IMR-90 (cell line): ENCODE measurements at regions not wholly inside any gene's neighbourhood (a gene's known extent, or its start where the extent isn't known, plus 50 kb on each side); places are given as distances from the start of the nearest gene placed in this dataset.

ENCODE experiments used
- ATAC-seq: fragments of 200-7000 bp; cut with Tn5 transposase; 2 replicates; pipeline ENCODE4 v1.9.1; 2020; ENCODE audit warnings: low read depth, mild to moderate bottlenecking, moderate library complexity
- BruUV-seq: library from RNA; stranded (reverse); fragments of 400-500 nt; replicated peaks from 2 replicates; lab custom pipeline; 2021; lab: Mats Ljungman, UMichigan
- CTCF ChIA-PET: fragments of 300-600 bp; formaldehyde crosslinking; extraction: SDS; loops from one replicate; lab custom pipeline; 2021; ENCODE audit warnings: antibody characterized with exemption; lab: Yijun Ruan, JAX
- POLR2A ChIA-PET: fragments of 300-600 bp; sonication (Branson Sonifier 250); formaldehyde crosslinking; loops from one replicate; lab custom pipeline; 2022; ENCODE audit warnings: antibody characterized with exemption; ENCODE audit not compliant: unreplicated experiment; lab: Charles Lee
- DNase-seq: peaks from one replicate; pipeline ENCODE4 v3.0.0; 2013
- H2AFZ ChIP-seq: replicated peaks from 2 replicates; pipeline ENCODE3; 2013; ENCODE audit warnings: low read length, mild to moderate bottlenecking; ENCODE audit not compliant: poor library complexity
- H2AK5ac ChIP-seq: 2 replicates; pipeline ENCODE4 v1.6.1; 2013; ENCODE audit warnings: low read depth, low read length, inconsistent platforms
- H2AK9ac ChIP-seq: replicated peaks from 2 replicates; pipeline ENCODE3; 2013; ENCODE audit warnings: mild to moderate bottlenecking, low read depth, low read length, moderate library complexity; ENCODE audit not compliant: poor library complexity
- H2BK120ac ChIP-seq: 2 replicates; pipeline ENCODE4 v1.6.1; 2013; ENCODE audit warnings: low read depth, low read length, inconsistent platforms
- H2BK15ac ChIP-seq: 3 replicates; pipeline ENCODE4 v1.6.1; 2013; ENCODE audit warnings: low read depth, low read length, inconsistent platforms
- H2BK20ac ChIP-seq: 2 replicates; pipeline ENCODE4 v1.6.1; 2013; ENCODE audit warnings: low read depth, mild to moderate bottlenecking, inconsistent platforms, low read length, moderate library complexity
- H2BK5ac ChIP-seq: 2 replicates; pipeline ENCODE4 v1.6.1; 2013; ENCODE audit warnings: mild to moderate bottlenecking, low read depth, low read length, inconsistent platforms; ENCODE audit not compliant: poor library complexity, severe bottlenecking
- H3K14ac ChIP-seq: replicated peaks from 2 replicates; pipeline ENCODE4 v1.6.1; 2013; ENCODE audit warnings: low read depth, low read length, inconsistent platforms
- H3K18ac ChIP-seq: 2 replicates; pipeline ENCODE4 v1.6.1; 2013; ENCODE audit warnings: low read depth, low read length, control low read depth
- H3K23ac ChIP-seq: 2 replicates; pipeline ENCODE4 v1.6.1; 2013; ENCODE audit warnings: low read depth, low read length, inconsistent platforms
- H3K27ac ChIP-seq: 2 replicates; pipeline ENCODE4 v1.5.1; 2013; ENCODE audit warnings: mild to moderate bottlenecking, control low read depth, low read length; ENCODE audit not compliant: insufficient read depth
- H3K27me3 ChIP-seq: 2 replicates; pipeline ENCODE4 v1.6.1; 2013; ENCODE audit warnings: low read length; ENCODE audit not compliant: control insufficient read depth, insufficient read depth
- H3K36me3 ChIP-seq: 2 replicates; pipeline ENCODE4 v1.6.1; 2013; ENCODE audit warnings: low read length, mixed read lengths; ENCODE audit not compliant: control insufficient read depth, insufficient read depth
- H3K4ac ChIP-seq: 2 replicates; pipeline ENCODE4 v1.6.1; 2013; ENCODE audit warnings: low read depth, low read length, inconsistent platforms
- H3K4me1 ChIP-seq: 2 replicates; pipeline ENCODE4 v1.6.1; 2013; ENCODE audit warnings: low read length, mixed read lengths; ENCODE audit not compliant: control insufficient read depth, insufficient read depth
- H3K4me2 ChIP-seq: 2 replicates; pipeline ENCODE4 v1.6.1; 2013; ENCODE audit warnings: low read depth, mild to moderate bottlenecking, control low read depth, low read length, moderate library complexity
- H3K4me3 ChIP-seq: 2 replicates; pipeline ENCODE4 v1.5.1; 2013; ENCODE audit warnings: low read depth, mild to moderate bottlenecking, control low read depth, low read length, moderate library complexity; ENCODE audit not compliant: insufficient read depth
- H3K56ac ChIP-seq: 2 replicates; pipeline ENCODE4 v1.6.1; 2013; ENCODE audit warnings: low read length, inconsistent platforms; ENCODE audit not compliant: insufficient read depth; ENCODE audit errors: extremely low read depth
- H3K79me1 ChIP-seq, 2 experiments: 2 replicates each; pipeline ENCODE4 v1.6.1; 2013; ENCODE audit warnings: low read length in 2 of 2, inconsistent platforms in 1 of 2, low read depth in 1 of 2
- H3K9ac ChIP-seq: 2 replicates; pipeline ENCODE4 v1.6.1; 2013; ENCODE audit warnings: low read depth, low read length, control low read depth
- H3K9me1 ChIP-seq: 2 replicates; pipeline ENCODE4 v1.6.1; 2013; ENCODE audit warnings: low read length, inconsistent platforms; ENCODE audit not compliant: insufficient read depth
- H3K9me3 ChIP-seq: 2 replicates; pipeline ENCODE4 v1.6.1; 2013; ENCODE audit warnings: low read length; ENCODE audit not compliant: control insufficient read depth, insufficient read depth
- H4K20me1 ChIP-seq: 2 replicates; pipeline ENCODE4 v1.6.1; 2013; ENCODE audit warnings: low read length, inconsistent platforms; ENCODE audit not compliant: insufficient read depth
- H4K5ac ChIP-seq: 2 replicates; pipeline ENCODE4 v1.6.1; 2013; ENCODE audit warnings: mild to moderate bottlenecking, low read depth, low read length, control low read depth
- H4K8ac ChIP-seq, 2 experiments: 2 replicates each; pipeline ENCODE4 v1.6.1; 2013; ENCODE audit warnings: low read depth in 2 of 2, low read length in 2 of 2, control low read depth in 1 of 2, inconsistent platforms in 1 of 2
- H4K91ac ChIP-seq: 2 replicates; pipeline ENCODE4 v1.6.1; 2013; ENCODE audit warnings: low read depth, low read length, inconsistent platforms; ENCODE audit not compliant: insufficient read depth
- FOS ChIP-seq: fragments of 150-350 bp; IDR thresholded peaks from 2 replicates; pipeline ENCODE4 v1.6.1; 2016; ENCODE audit warnings: low read depth, low read length
- MXI1 ChIP-seq: IDR thresholded peaks from 2 replicates; pipeline ENCODE4 v1.6.1; 2012; ENCODE audit warnings: low read depth, mild to moderate bottlenecking, low read length, moderate library complexity, borderline replicate concordance
- NFE2L2 ChIP-seq: fragments of 150-350 bp; IDR thresholded peaks from 2 replicates; pipeline ENCODE4 v1.6.1; 2016; ENCODE audit warnings: low read depth, mild to moderate bottlenecking, low read length
- dilution Hi-C: fragments of 300-500 bp; cut with HindIII; formaldehyde crosslinking; loops from one replicate; pipeline ENCODE4 v1.14.3; 2018; ENCODE audit warnings: low sequenced_read_pairs; ENCODE audit not compliant: unreplicated experiment
- in situ Hi-C: fragments of 300-500 bp; cut with MboI; formaldehyde crosslinking; loops from 3 replicates; pipeline ENCODE4 v1.14.3; 2019; ENCODE audit warnings: low sequenced_read_pairs, inconsistent platforms, mixed read lengths
- intact Hi-C: fragments of 100-400 bp; cut with micrococcal nuclease; formaldehyde crosslinking; loops from 2 replicates; pipeline ENCODE4 v1.10.0; 2022

DNA sequence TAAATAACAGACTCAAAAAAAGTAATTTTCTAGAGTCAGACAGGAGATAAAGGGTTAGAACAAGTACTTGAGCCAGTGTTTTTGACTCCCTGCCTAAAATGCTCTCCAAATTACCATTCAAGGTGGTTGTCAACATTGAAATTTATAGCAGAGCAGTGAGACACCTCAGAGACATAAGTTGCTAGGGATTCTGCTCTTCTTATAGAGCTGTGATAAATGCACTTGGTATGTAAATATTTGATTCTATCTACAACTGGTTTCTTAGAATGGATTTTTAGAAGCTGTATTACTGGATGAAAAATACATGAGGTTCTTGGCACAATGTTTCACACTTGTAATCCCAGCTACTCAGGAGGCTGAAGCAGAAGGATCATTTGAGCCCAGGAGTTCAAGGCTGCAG, 83.9 kb upstream of the OSBPL8 start:
- Histone ChIP-seq H3K4me2 (no peak overlapping the region), H3K79me1 (no peaks in the 10 kb centered on the region), H3K27me3 (no peaks in the 10 kb centered on the region), H3K14ac (no peak overlapping the region), H3K18ac (no peak overlapping the region), H3K4ac (no peak overlapping the region), H2AFZ (no peak overlapping the region), H3K9me3 (no peaks in the 10 kb centered on the region), H2AK9ac (no peak overlapping the region), H2BK20ac (no peak overlapping the region), H3K27ac (no peak overlapping the region), H3K9me1 (peaks cover 3% of the 10 kb centered on the region; the same call in 1 of the 2 replicates), H3K56ac (no peak overlapping the region), H4K20me1 (no peaks in the 10 kb centered on the region), H2AK5ac (no peak overlapping the region), H4K5ac (no peak overlapping the region), H4K8ac (no peak overlapping the region), H2BK15ac (no peak overlapping the region), H3K36me3 (no peaks in the 10 kb centered on the region), H3K9ac (no peak overlapping the region), H3K23ac (no peak overlapping the region), H4K91ac (no peak overlapping the region), H2BK120ac (no peak overlapping the region), H2BK5ac (peak overlapping the region; percentile 34), H3K4me1 (no peaks in the 10 kb centered on the region), H3K4me3 (no peak overlapping the region)
- in situ Hi-C loops, result no loop called here
- no TSS peak for BruUV-seq
- intact Hi-C loops, result no loop called here
- ChIA-PET CTCF (interaction anchor here (0.5 to 0.6 kb wide), 2 partner anchors 281 to 310 kb away, joined by 3 read pairs; no protein-coding TSS in a partner anchor), POLR2A (no interaction called here)
- peak; percentile 80 for DNase-seq
- dilution Hi-C loops, result no loop called here
- TF ChIP-seq NFE2L2, result no peak
- TF ChIP-seq FOS, result no peak
- no peak for TF ChIP-seq MXI1
- peak; percentile 80 for ATAC-seq
